SJCRH30 (cell line): ENCODE measurements at regions not wholly inside any gene's neighbourhood (a gene's known extent, or its start where the extent isn't known, plus 50 kb on each side); places are given as distances from the start of the nearest gene placed in this dataset.
A peak's percentile ranks its signal among the peaks of the same experiment; 100 is the strongest.

Experiments used
- DNase-seq, 2 experiments: peaks; one replicate each; pipeline ENCODE4 v3.0.0-alpha.2; 2015 to 2020
- H3K27ac ChIP-seq: fragments of 250-450 bp; sonication (Bioruptor Pico); 2 replicates; pipeline ENCODE4 v1.5.1; 2020; ENCODE audit warnings: mild to moderate bottlenecking, moderate library complexity
- H3K27me3 ChIP-seq: fragments of 250-450 bp; sonication (Bioruptor Pico); 2 replicates; pipeline ENCODE4 v1.5.1; 2020; ENCODE audit warnings: mild to moderate bottlenecking, moderate library complexity
- H3K36me3 ChIP-seq: fragments of 250-450 bp; sonication (Bioruptor Pico); 2 replicates; pipeline ENCODE4 v1.5.1; 2020; ENCODE audit warnings: mild to moderate bottlenecking, moderate library complexity
- H3K4me1 ChIP-seq: fragments of 250-450 bp; sonication (Bioruptor Pico); 2 replicates; pipeline ENCODE4 v1.5.1; 2020; ENCODE audit warnings: mild to moderate bottlenecking, moderate library complexity
- H3K4me3 ChIP-seq: fragments of 250-450 bp; sonication (Bioruptor Pico); 2 replicates; pipeline ENCODE4 v1.5.1; 2020; ENCODE audit warnings: mild to moderate bottlenecking, moderate library complexity
- H3K9me3 ChIP-seq: fragments of 250-450 bp; sonication (Bioruptor Pico); replicated peaks from 2 replicates; pipeline ENCODE4 v1.5.1; 2020; ENCODE audit warnings: mild to moderate bottlenecking, moderate library complexity

- no peak for DNase-seq
- H3K27ac ChIP-seq, result no peak overlapping the region
- no peaks in the 10 kb centered on the region for H3K4me1 ChIP-seq
- H3K27me3 ChIP-seq, result no peaks in the 10 kb centered on the region
- H3K36me3 ChIP-seq, result no peaks in the 10 kb centered on the region
- H3K9me3 ChIP-seq, result no peaks in the 10 kb centered on the region
- H3K4me3 ChIP-seq, result no peak overlapping the region
These were observed 79.5 kb upstream of the SPON1 start for GRCh38 chr11:13883042-13883441.

DNA sequence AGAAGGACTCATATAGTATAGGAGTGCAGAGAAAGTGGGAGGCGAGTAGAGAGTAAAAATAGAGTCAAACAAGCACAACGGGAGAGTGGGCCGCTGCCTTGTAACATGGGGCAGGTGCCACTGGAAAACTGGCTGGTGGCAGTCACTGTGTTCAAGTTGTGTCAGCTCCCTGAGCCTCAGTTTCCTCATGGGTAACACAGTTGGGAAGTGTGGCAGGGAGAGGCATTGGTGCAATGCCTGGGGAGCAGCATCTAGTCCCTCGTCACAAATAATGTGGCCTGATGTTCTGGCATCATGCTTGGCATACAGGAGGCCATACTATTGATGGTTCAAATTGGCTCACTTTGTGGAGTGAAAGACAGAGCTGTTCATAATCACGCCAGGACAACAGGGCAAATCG is 78.9 kb upstream of the SPON1 start:
- no peaks in the 10 kb centered on the region for H3K4me1 ChIP-seq
- H3K27me3 ChIP-seq, result no peaks in the 10 kb centered on the region
- H3K4me3 ChIP-seq, result no peak overlapping the region
- H3K9me3 ChIP-seq, result no peaks in the 10 kb centered on the region
- H3K27ac ChIP-seq, result no peak overlapping the region
- DNase-seq, result no peak
- no peaks in the 10 kb centered on the region for H3K36me3 ChIP-seq

DNA sequence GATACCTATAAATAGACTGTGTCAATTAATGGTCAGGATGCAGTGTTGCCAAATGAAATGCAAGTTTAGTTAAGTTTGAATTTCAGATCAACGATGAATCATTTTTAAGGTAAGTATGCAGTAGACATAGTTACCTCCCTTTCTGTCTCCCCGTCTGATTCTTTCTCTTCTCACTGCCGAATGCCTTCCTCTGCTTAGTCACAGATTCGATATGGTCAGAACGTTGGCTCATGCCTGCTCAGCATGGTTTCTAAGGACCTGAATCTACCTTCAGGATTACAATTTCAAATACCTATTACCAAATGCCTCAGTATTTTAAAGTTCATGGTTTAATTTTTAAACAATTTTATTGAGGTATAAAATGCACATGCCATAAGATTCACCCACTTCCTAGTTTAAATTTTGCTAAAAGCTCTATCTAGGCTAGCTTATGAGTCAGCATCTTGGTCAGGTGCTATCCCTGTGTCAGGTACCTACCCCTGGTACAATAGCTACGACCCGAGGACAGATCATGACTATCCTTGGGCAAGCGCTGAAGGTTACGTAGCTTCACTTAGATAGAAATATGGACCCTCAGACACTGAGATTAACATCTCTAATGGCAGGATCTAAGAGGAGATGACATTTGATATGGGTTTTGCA is 78.2 kb upstream of the SPON1 start:
- no peak overlapping the region for H3K4me3 ChIP-seq
- H3K4me1 ChIP-seq, result peaks cover 5% of the 10 kb centered on the region
- no peaks in the 10 kb centered on the region for H3K36me3 ChIP-seq
- H3K9me3 ChIP-seq, result no peaks in the 10 kb centered on the region
- H3K27me3 ChIP-seq, result no peaks in the 10 kb centered on the region
- H3K27ac ChIP-seq, result no peak overlapping the region
- DNase-seq, result no peak

DNA sequence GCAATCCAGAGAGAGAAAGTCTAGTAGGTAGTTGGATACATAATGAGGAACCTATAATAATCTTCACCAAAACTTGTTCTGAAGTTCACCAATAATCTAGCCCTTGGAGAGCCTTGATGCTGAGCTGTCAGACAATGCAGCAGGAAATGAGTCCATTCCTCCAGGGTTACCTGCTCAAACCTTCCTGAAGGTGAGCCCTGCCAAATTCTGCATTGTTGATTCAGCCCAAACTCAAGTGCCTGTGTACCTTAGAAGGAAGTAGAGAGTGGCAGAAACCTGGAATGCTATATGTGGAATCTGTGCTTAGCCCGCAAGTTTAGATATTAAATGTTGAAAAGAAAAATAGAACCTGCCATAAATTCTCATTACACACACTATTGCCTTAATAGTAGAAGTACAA is 77.4 kb upstream of the SPON1 start:
- peaks cover 13% of the 10 kb centered on the region for H3K4me1 ChIP-seq
- H3K9me3 ChIP-seq, result no peaks in the 10 kb centered on the region
- DNase-seq, result no peak
- H3K4me3 ChIP-seq, result no peak overlapping the region
- H3K36me3 ChIP-seq, result no peaks in the 10 kb centered on the region
- no peaks in the 10 kb centered on the region for H3K27me3 ChIP-seq
- no peak overlapping the region for H3K27ac ChIP-seq

DNA sequence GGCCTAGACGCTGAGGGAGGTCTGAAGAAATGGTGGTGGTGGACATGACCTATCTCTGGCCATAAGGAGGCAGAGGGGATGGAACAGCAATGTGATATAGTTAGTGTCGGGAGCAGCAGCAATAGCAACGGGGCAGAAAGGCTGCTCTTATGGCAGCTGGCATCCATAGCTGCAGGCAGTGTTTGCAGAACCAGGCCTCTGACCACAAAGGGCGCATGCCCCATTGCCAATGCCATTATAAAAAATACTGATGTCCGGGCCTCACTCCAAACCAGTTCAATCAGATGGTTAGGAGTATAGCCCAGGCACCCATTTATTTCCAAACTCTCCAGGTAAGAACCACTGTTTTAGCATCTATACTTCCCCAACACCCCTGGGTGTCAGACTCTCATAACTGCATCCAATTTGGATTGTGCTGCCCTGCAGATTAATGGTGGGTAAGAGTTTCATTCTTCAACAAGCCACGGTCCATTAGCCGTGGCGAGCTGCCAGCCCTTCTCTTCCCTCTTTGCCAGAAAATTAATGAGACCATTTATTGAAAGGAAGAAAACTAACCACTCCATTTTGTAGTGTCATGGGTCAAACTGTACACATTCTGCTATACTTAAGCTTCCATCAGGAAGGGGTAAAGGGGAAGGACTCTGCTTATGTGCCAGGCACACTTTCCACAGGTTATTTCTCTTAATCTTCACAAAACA is 72.8 kb upstream of the SPON1 start:
- H3K4me3 ChIP-seq, result no peak overlapping the region
- no peaks in the 10 kb centered on the region for H3K27me3 ChIP-seq
- peaks cover 21% of the 10 kb centered on the region for H3K4me1 ChIP-seq
- no peaks in the 10 kb centered on the region for H3K36me3 ChIP-seq
- no peak overlapping the region for H3K27ac ChIP-seq
- DNase-seq, result peak; percentile 19 to 56
- H3K9me3 ChIP-seq, result no peaks in the 10 kb centered on the region

DNA sequence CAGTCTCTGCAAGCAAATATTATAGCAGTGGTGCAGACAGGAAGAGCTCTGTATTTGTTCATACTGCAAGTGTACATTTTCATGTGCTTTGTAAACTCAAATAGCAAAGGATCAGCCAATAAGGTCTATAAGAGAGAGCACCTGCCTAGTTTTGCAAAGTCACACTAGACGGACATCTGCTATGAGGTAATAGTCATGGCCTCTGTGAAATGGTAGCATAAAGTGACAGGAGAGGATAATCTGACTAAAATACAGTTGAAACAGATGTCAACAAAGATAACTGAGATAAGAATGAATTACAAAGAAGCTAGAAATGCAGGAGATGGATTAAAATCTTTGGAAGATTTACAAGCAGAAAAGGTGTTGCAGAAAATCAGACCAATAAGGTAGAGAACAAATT is 70.6 kb upstream of the SPON1 start:
- Histone ChIP-seq H3K36me3 (no peaks in the 10 kb centered on the region), H3K4me3 (no peak overlapping the region), H3K4me1 (peaks cover 21% of the 10 kb centered on the region), H3K27me3 (no peaks in the 10 kb centered on the region), H3K27ac (no peak overlapping the region), H3K9me3 (no peaks in the 10 kb centered on the region)
- DNase-seq, result no peak

DNA sequence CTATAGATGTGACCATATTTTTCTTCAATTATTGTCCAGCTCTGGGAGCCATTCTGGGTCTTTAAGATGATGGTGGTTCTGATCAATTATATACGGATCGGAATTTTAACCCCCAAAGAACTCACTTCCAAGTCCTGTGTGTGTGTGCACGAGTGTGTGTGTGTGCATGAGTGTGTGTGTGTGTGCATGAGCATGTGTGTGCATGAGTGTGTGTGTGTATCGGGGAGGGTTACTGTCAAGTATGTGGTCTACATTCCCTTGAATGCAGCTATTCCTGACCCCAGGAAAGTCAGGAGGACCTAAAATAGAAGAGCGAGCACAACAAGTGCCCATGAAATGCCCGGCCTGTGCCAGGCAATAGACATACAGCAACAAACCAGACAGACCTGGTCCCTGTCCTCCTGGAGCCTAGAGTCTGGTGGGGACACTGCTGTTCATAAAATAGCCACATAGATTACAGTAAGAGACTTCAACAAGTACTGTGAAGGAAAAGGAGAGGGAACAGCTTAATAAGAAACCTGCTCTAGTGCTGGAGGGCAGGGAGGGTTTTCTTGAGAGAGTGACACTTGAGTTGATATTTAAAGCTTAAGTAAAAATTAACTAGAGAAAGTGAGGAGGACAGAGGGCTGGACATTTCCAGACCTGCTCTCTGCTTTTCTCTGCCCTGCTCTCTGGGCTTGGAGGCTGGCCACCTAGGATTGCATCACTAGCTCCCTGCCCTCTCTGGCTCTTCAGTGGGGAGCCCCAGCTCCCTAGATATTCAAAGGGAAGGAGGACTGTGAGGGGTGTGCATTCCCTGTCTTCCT is 66.1 kb upstream of the SPON1 start:
- H3K4me1 ChIP-seq, result peaks cover 4% of the 10 kb centered on the region; the same call in 1 of the 2 replicates
- H3K36me3 ChIP-seq, result no peaks in the 10 kb centered on the region
- DNase-seq, result no peak
- no peak overlapping the region for H3K27ac ChIP-seq
- no peaks in the 10 kb centered on the region for H3K9me3 ChIP-seq
- H3K4me3 ChIP-seq, result no peak overlapping the region
- no peaks in the 10 kb centered on the region for H3K27me3 ChIP-seq

DNA sequence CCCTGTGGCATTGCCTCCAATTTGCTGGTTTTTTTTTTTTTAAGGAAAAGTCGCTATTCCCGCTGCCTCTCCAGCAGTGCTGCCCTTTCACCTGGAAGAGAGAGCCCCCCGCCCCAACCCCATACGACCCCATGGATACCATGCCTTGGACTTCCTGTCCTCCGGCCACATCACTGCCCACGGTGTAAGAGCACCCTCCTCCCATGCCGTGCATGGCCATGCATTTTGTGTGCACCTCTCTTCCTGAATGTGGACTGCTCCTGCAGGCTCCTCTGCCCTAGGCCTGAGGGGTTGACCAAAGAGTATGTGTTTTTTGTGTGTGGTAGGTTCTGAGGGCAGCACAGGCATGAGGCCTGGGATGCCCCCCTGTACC is 65.6 kb upstream of the SPON1 start:
- H3K27me3 ChIP-seq, result no peaks in the 10 kb centered on the region
- no peaks in the 10 kb centered on the region for H3K9me3 ChIP-seq
- H3K4me1 ChIP-seq, result 0 out of 2 replicates have a peak, but pooled peaks cover 2% of the 10 kb centered on the region

DNA sequence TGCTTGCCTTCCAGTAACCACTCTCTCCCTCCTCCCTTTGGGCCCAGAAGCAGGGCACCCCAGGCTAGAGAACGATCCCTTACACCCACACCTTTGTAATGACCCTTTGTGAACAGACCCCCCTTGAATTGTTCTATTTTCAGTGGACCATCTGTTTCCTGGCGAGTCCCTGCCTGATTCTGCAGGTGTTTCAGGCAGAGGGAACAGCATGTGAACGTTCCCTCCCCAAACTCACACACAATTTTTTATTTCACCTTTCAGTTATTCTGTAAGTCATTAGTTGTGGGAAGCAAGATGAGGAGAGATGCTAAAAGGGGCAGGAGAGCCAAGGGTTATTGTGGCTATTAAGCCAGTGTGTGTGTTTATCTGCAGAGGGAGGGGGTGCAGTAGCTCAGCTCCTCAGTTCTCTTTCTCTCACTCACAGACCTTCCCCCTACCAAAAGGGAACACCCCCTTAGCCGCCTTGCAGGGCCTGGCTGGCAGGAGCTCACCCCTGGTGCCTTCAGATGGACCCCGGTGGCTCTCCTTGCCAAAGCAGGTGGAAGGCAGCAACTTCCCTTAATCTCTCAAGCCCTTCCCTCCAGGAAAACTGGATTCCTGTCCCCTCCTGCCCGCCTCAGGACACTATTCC is 64.8 kb upstream of the SPON1 start:
- H3K4me1 ChIP-seq, result no peaks in the 10 kb centered on the region
- DNase-seq, result no peak
- no peaks in the 10 kb centered on the region for H3K27me3 ChIP-seq
- no peaks in the 10 kb centered on the region for H3K9me3 ChIP-seq
- H3K27ac ChIP-seq, result no peak overlapping the region
- no peaks in the 10 kb centered on the region for H3K36me3 ChIP-seq
- H3K4me3 ChIP-seq, result no peak overlapping the region

More for the DNA sequence above, 65.6 kb upstream of the SPON1 start:
- no peak overlapping the region for H3K27ac ChIP-seq
- no peak for DNase-seq
- H3K36me3 ChIP-seq, result no peaks in the 10 kb centered on the region
- H3K4me3 ChIP-seq, result no peak overlapping the region

GRCh38 chr11:13899603-13900002 is 62.9 kb upstream of the SPON1 start:
- no peak overlapping the region for H3K27ac ChIP-seq
- H3K36me3 ChIP-seq, result no peaks in the 10 kb centered on the region
- 0 out of 2 replicates have a peak, but pooled peaks cover 3% of the 10 kb centered on the region for H3K27me3 ChIP-seq
- H3K4me3 ChIP-seq, result no peak overlapping the region
- no peaks in the 10 kb centered on the region for H3K9me3 ChIP-seq
- no peaks in the 10 kb centered on the region for H3K4me1 ChIP-seq
- DNase-seq, result no peak

DNA sequence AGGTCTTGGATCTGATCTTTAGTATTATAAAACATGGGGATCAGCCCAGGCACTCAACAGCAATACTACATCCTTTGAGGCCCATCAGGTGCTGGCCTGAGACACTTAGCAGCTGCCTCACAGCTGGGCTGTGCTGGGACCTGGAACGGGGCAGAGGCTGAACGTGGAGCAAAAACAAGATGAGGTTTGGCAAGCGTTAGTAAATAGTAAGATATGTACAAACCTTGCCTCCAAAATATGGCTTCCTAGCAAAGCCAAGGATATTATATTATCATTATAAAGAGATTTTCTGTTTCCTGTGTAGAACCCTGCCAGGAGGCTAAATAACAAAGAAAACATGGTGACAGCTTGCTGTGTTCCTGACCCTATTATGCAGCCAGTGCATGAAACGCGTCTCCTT is 60.0 kb upstream of the SPON1 start:
- Histone ChIP-seq H3K27ac (no peak overlapping the region), H3K27me3 (0 out of 2 replicates have a peak, but pooled peaks cover 4% of the 10 kb centered on the region), H3K4me3 (no peak overlapping the region), H3K9me3 (no peaks in the 10 kb centered on the region), H3K36me3 (no peaks in the 10 kb centered on the region), H3K4me1 (no peaks in the 10 kb centered on the region)
- DNase-seq, result no peak

DNA sequence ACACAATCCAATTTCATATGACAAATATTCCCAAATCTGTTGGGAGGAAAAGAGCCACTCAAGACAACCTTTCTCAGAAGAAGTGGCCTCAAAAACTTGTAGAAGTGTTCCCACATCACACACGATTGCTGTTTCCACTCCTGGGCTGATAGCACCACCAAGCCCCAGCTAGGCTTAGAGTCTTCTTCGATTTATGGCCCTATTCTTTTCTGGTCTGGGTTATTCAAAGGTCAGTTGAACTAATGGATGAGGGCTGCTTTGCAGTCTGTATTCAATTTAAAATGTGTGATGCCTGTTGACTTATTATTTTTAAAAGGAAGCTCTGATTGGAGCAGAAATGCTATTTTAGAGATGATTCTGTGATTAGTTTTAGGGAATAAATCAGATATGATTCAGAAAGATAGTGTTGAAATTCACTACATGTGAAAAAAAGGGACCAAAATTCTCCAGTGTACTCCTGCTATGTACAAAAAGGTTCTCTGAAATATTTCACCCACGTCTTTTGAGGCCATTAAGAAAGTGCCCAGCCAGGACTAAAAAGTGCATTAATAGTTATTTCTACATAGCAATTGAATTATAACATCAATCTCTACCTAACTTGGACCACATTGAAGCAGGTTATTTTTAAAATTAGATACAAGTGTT is 57.3 kb upstream of the SPON1 start:
- no peak for DNase-seq
- no peak overlapping the region for H3K27ac ChIP-seq
- no peaks in the 10 kb centered on the region for H3K9me3 ChIP-seq
- H3K36me3 ChIP-seq, result no peaks in the 10 kb centered on the region
- H3K27me3 ChIP-seq, result 0 out of 2 replicates have a peak, but pooled peaks cover 4% of the 10 kb centered on the region
- H3K4me3 ChIP-seq, result no peak overlapping the region
- H3K4me1 ChIP-seq, result no peaks in the 10 kb centered on the region

- no peak overlapping the region for H3K4me3 ChIP-seq
- H3K36me3 ChIP-seq, result no peaks in the 10 kb centered on the region
- H3K27ac ChIP-seq, result no peak overlapping the region
- no peaks in the 10 kb centered on the region for H3K9me3 ChIP-seq
- 0 out of 2 replicates have a peak, but pooled peaks cover 4% of the 10 kb centered on the region for H3K27me3 ChIP-seq
- no peaks in the 10 kb centered on the region for H3K4me1 ChIP-seq
- DNase-seq, result no peak
These were observed 54.8 kb upstream of the SPON1 start for GRCh38 chr11:13907678-13908077.

GRCh38 chr11:13908535-13908934 is 54.0 kb upstream of the SPON1 start:
- no peak for DNase-seq
- no peaks in the 10 kb centered on the region for H3K9me3 ChIP-seq
- H3K27ac ChIP-seq, result no peak overlapping the region
- no peaks in the 10 kb centered on the region for H3K36me3 ChIP-seq
- 0 out of 2 replicates have a peak, but pooled peaks cover 4% of the 10 kb centered on the region for H3K27me3 ChIP-seq
- H3K4me3 ChIP-seq, result no peak overlapping the region
- no peaks in the 10 kb centered on the region for H3K4me1 ChIP-seq
